ENCODE measurements at regions not wholly inside any gene's neighbourhood (a gene's known extent, or its start where the extent isn't known, plus 50 kb on each side); places are given as distances from the start of the nearest gene placed in this dataset.

GRCh38 chr11:70757241-70757640 is 358.9 kb downstream of the CTTN start:
- TF ChIP-seq, protein P1, sequence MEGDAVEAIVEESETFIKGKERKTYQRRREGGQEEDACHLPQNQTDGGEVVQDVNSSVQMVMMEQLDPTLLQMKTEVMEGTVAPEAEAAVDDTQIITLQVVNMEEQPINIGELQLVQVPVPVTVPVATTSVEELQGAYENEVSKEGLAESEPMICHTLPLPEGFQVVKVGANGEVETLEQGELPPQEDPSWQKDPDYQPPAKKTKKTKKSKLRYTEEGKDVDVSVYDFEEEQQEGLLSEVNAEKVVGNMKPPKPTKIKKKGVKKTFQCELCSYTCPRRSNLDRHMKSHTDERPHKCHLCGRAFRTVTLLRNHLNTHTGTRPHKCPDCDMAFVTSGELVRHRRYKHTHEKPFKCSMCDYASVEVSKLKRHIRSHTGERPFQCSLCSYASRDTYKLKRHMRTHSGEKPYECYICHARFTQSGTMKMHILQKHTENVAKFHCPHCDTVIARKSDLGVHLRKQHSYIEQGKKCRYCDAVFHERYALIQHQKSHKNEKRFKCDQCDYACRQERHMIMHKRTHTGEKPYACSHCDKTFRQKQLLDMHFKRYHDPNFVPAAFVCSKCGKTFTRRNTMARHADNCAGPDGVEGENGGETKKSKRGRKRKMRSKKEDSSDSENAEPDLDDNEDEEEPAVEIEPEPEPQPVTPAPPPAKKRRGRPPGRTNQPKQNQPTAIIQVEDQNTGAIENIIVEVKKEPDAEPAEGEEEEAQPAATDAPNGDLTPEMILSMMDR (IDR thresholded peaks at IDR 0.05; ENCODE audit: insufficient read depth in 1 of 2, low read depth in 1 of 2, low read length in 1 of 2, severe bottlenecking in 1 of 2, unreplicated experiment in 1 of 2): no peak
- Mint-ChIP-seq H3K36me3 (ENCODE audit: insufficient read depth, unreplicated experiment) (peaks cover 62% of the 10 kb centered on the region), H3K9me3 (ENCODE audit: unreplicated experiment) (peaks cover 25% of the 10 kb centered on the region), H3K4me3 (ENCODE audit: unreplicated experiment) (no peak overlapping the region), H3K27me3 (ENCODE audit: insufficient read depth, unreplicated experiment) (no peaks in the 10 kb centered on the region), H3K4me1 (ENCODE audit: low read depth, unreplicated experiment) (no peaks in the 10 kb centered on the region), H3K27ac (ENCODE audit: unreplicated experiment) (no peak overlapping the region)
- peak in 1 of 2 experiments; percentile 25 for DNase-seq
- Histone ChIP-seq H3K27me3 (replicated peaks; ENCODE audit: control insufficient read depth, insufficient read depth, low read length) (no peaks in the 10 kb centered on the region), H3K4me3 (ENCODE audit: low read depth, low read length) (no peak overlapping the region), H3K36me3 (ENCODE audit: control insufficient read depth, insufficient read depth, low read length) (no peaks in the 10 kb centered on the region), H3K4me1 (no peaks in the 10 kb centered on the region), H3K9me3 (peaks cover under 1% of the 10 kb centered on the region; the same call in 1 of the 2 replicates)
- ChIA-PET POLR2A (no interaction called here), CTCF (interaction anchor here (0.6 kb wide), 1 partner anchor 289 kb away, joined by 3 read pairs; no protein-coding TSS in a partner anchor)
- intact Hi-C loops (cut with micrococcal nuclease; ENCODE audit: unreplicated experiment): no loop called here
- BruUV-seq (replicated peaks): no TSS peak

- intact Hi-C loops (cut with micrococcal nuclease; ENCODE audit: unreplicated experiment): no loop called here
- Mint-ChIP-seq H3K9me3 (ENCODE audit: unreplicated experiment) (peaks cover 17% of the 10 kb centered on the region), H3K4me3 (ENCODE audit: unreplicated experiment) (no peak overlapping the region), H3K4me1 (ENCODE audit: low read depth, unreplicated experiment) (no peaks in the 10 kb centered on the region), H3K36me3 (ENCODE audit: insufficient read depth, unreplicated experiment) (peaks cover 58% of the 10 kb centered on the region), H3K27me3 (ENCODE audit: insufficient read depth, unreplicated experiment) (no peaks in the 10 kb centered on the region), H3K27ac (ENCODE audit: unreplicated experiment) (no peak overlapping the region)
- H3K36me3 ChIP-seq (ENCODE audit: control insufficient read depth, insufficient read depth, low read length): 0 out of 2 replicates have a peak, but pooled peaks cover 2% of the 10 kb centered on the region
- BruUV-seq (replicated peaks): no TSS peak
- no peaks in the 10 kb centered on the region for H3K27me3 ChIP-seq (replicated peaks; ENCODE audit: control insufficient read depth, insufficient read depth, low read length)
- TF ChIP-seq, protein P1 (IDR thresholded peaks at IDR 0.05; ENCODE audit: insufficient read depth in 1 of 2, low read depth in 1 of 2, low read length in 1 of 2, severe bottlenecking in 1 of 2, unreplicated experiment in 1 of 2): no peak
- H3K4me1 ChIP-seq: no peaks in the 10 kb centered on the region
- ChIA-PET CTCF (no interaction called here), POLR2A (no interaction called here)
- H3K4me3 ChIP-seq (ENCODE audit: low read depth, low read length): no peak overlapping the region
- H3K9me3 ChIP-seq: no peaks in the 10 kb centered on the region; the same call in 1 of the 2 replicates
- DNase-seq: peak in 1 of 2 experiments; percentile 16
These were observed 359.9 kb downstream of the CTTN start for GRCh38 chr11:70758206-70758605.

GRCh38 chr11:70759846-70760245 is 361.5 kb downstream of the CTTN start:
- Mint-ChIP-seq H3K4me1 (ENCODE audit: low read depth, unreplicated experiment) (no peaks in the 10 kb centered on the region), H3K4me3 (ENCODE audit: unreplicated experiment) (no peak overlapping the region), H3K36me3 (ENCODE audit: insufficient read depth, unreplicated experiment) (peaks cover 57% of the 10 kb centered on the region), H3K9me3 (ENCODE audit: unreplicated experiment) (peaks cover under 1% of the 10 kb centered on the region), H3K27me3 (ENCODE audit: insufficient read depth, unreplicated experiment) (no peaks in the 10 kb centered on the region), H3K27ac (ENCODE audit: unreplicated experiment) (no peak overlapping the region)
- 0 out of 2 replicates have a peak, but pooled peaks cover 4% of the 10 kb centered on the region for H3K36me3 ChIP-seq (ENCODE audit: control insufficient read depth, insufficient read depth, low read length)
- no peaks in the 10 kb centered on the region for H3K4me1 ChIP-seq
- no peak overlapping the region for H3K4me3 ChIP-seq (ENCODE audit: low read depth, low read length)
- no TSS peak for BruUV-seq (replicated peaks)
- DNase-seq: peak in 1 of 2 experiments; percentile 31
- TF ChIP-seq, protein P1 (IDR thresholded peaks at IDR 0.05; ENCODE audit: insufficient read depth in 1 of 2, low read depth in 1 of 2, low read length in 1 of 2, severe bottlenecking in 1 of 2, unreplicated experiment in 1 of 2): no peak
- CTCF ChIA-PET: no interaction called here
- POLR2A ChIA-PET: no interaction called here
- intact Hi-C loops (cut with micrococcal nuclease; ENCODE audit: unreplicated experiment): no loop called here
- no peaks in the 10 kb centered on the region for H3K27me3 ChIP-seq (replicated peaks; ENCODE audit: control insufficient read depth, insufficient read depth, low read length)
- H3K9me3 ChIP-seq: no peaks in the 10 kb centered on the region

Data from Caco-2 (cell line).